Transverse colon (tissue), 4 donors: ENCODE measurements at regions not wholly inside any gene's neighbourhood (a gene's known extent, or its start where the extent isn't known, plus 50 kb on each side); places are given as distances from the start of the nearest gene placed in this dataset.

Source experiments
- DNase-seq: peaks from one replicate; pipeline ENCODE4 v3.0.0-alpha.2; 2019
- H3K27ac ChIP-seq, 4 donors: fragments of 200-600 bp; sonication (generic); 2 replicates each; pipeline ENCODE4 v1.5.1; 2016 to 2018; ENCODE audit warnings: inconsistent platforms in 4 of 4
- H3K27me3 ChIP-seq: fragments of 200-600 bp; sonication (generic); 2 replicates; pipeline ENCODE4 v1.5.1; 2017; ENCODE audit warnings: inconsistent platforms
- H3K36me3 ChIP-seq, 4 donors: fragments of 200-600 bp; sonication (generic); 2 replicates each; pipeline ENCODE4 v1.5.1; 2017 to 2019; ENCODE audit warnings: inconsistent platforms in 4 of 4
- H3K4me1 ChIP-seq, 4 donors: fragments of 200-600 bp; sonication (generic); 2 replicates each; pipeline ENCODE4 v1.5.1; 2017 to 2020; ENCODE audit warnings: inconsistent platforms in 4 of 4
- H3K4me3 ChIP-seq, 4 donors: fragments of 200-600 bp; sonication (generic); 1 replicate in 1 of 4; 2 replicates in 3 of 4; pipeline versions ENCODE4 v1.5.1 to v1.6.1; 2017 to 2019; ENCODE audit warnings: inconsistent platforms in 4 of 4
- H3K9me3 ChIP-seq, 2 donors: fragments of 200-600 bp; sonication (generic); 2 replicates each; pipeline ENCODE4 v1.5.1; 2017 to 2019; ENCODE audit warnings: inconsistent platforms in 2 of 2
- CTCF ChIP-seq, 5 experiments: fragments of 200-600 bp in 3 of 5; fragments of 450-650 bp in 2 of 5; sonication (generic) in 3 of 5; IDR thresholded peaks; 1 replicate in 2 of 5; 2 replicates in 3 of 5; pipeline ENCODE4 v1.5.1; 2016 to 2017; ENCODE audit warnings: antibody characterized with exemption in 5 of 5, inconsistent platforms in 3 of 5, mild to moderate bottlenecking in 2 of 5, moderate library complexity in 1 of 5
- EP300 ChIP-seq: sonication (generic); formaldehyde crosslinking; IDR thresholded peaks from one replicate; pipeline ENCODE4 v1.6.1; 2017; ENCODE audit warnings: antibody characterized with exemption, low read depth
- POLR2A ChIP-seq: fragments of 450-650 bp; IDR thresholded peaks from one replicate; pipeline ENCODE4 v1.6.1; 2016; ENCODE audit warnings: antibody characterized with exemption, mild to moderate bottlenecking, moderate library complexity
- POLR2AphosphoS5 ChIP-seq, 3 donors: sonication (generic); formaldehyde crosslinking; IDR thresholded peaks; one replicate each; pipeline ENCODE4 v1.6.1; 2016; ENCODE audit warnings: antibody characterized with exemption in 3 of 3
- WGBS, 2 donors: methylation state at CpG; one replicate each; pipeline ENCODE4 v1.1.5; 2018; ENCODE audit warnings: low coverage in 1 of 2; 5-methylcytosine and 5-hydroxymethylcytosine counted together
- in situ Hi-C, 4 donors: fragments of 200-750 bp; cut with MboI; loops; one replicate each; pipeline versions ENCODE4 v1.15.0 to v1.15.1; 2017; ENCODE audit warnings: low sequenced_read_pairs in 3 of 4, low pct_ligation_motif_present in 1 of 4, low pct_unique_long_range_greater_than_20kb in 1 of 4
- intact Hi-C: fragments of 100-400 bp; cut with DNase I; formaldehyde crosslinking; loops from one replicate; pipeline ENCODE4 v1.15.1; 2023; ENCODE audit warnings: low total_unique reads

GRCh38 chr2:199668645-199669044 lies 182.3 kb downstream of the FTCDNL1 start:
- in situ Hi-C loops (no loop called here), intact Hi-C loops (no loop called here)
- 51 to 59% methylated on average over 3 of the region's 3 CpGs for WGBS, 2 donors
- TF ChIP-seq POLR2AphosphoS5 (IDR thresholded peaks at IDR 0.05), result no peak
- Histone ChIP-seq H3K4me1 (no peaks in the 10 kb centered on the region), H3K27me3 (no peaks in the 10 kb centered on the region), H3K4me3 (no peak overlapping the region), H3K27ac (no peak overlapping the region), H3K36me3 (no peaks in the 10 kb centered on the region), H3K9me3 (no peaks in the 10 kb centered on the region)
- DNase-seq, result no peak

GRCh38 chr2:199663157-199663556 lies 187.8 kb downstream of the FTCDNL1 start:
- intact Hi-C loops, result no loop called here
- peaks cover 0 to 3% (median 0%) of the 10 kb centered on the region in 4 donors for H3K4me1 ChIP-seq
- H3K4me3 ChIP-seq, result no peak overlapping the region
- no peaks in the 10 kb centered on the region for H3K9me3 ChIP-seq
- H3K36me3 ChIP-seq, result no peaks in the 10 kb centered on the region
- WGBS, 2 donors, result 43 to 50% methylated on average over 4 to 6 of the region's 6 CpGs
- in situ Hi-C loops, result no loop called here
- H3K27ac ChIP-seq, result no peak overlapping the region
- no peak for TF ChIP-seq POLR2AphosphoS5 (IDR thresholded peaks at IDR 0.05)
- TF ChIP-seq EP300, result no peak
- H3K27me3 ChIP-seq, result peaks cover 9% of the 10 kb centered on the region
- DNase-seq, result no peak

- no peak for TF ChIP-seq POLR2AphosphoS5 (IDR thresholded peaks at IDR 0.05)
- TF ChIP-seq EP300, result no peak
- TF ChIP-seq POLR2A, result no peak
- TF ChIP-seq CTCF (IDR thresholded peaks at IDR 0.05), result no peak
- intact Hi-C loops (no loop called here), in situ Hi-C loops (no loop called here)
- Histone ChIP-seq H3K27ac (no peak overlapping the region), H3K27me3 (peaks cover 9% of the 10 kb centered on the region), H3K4me3 (no peak overlapping the region), H3K4me1 (peaks cover 0 to 3% (median 0%) of the 10 kb centered on the region in 4 donors), H3K36me3 (no peaks in the 10 kb centered on the region), H3K9me3 (no peaks in the 10 kb centered on the region)
- no peak for DNase-seq
- WGBS, 2 donors, result 70 to 100% methylated on average over 1 to 8 of the region's 8 CpGs
These were observed 188.7 kb downstream of the FTCDNL1 start for GRCh38 chr2:199662255-199662654.

- intact Hi-C loops (no loop called here), in situ Hi-C loops (no loop called here)
- H3K9me3 ChIP-seq, result no peaks in the 10 kb centered on the region
- no peak for DNase-seq
- H3K4me1 ChIP-seq, result peaks cover 0 to 3% (median 0%) of the 10 kb centered on the region in 4 donors
- H3K36me3 ChIP-seq, result no peaks in the 10 kb centered on the region
- 96 to 100% methylated on average over 1 to 13 of the region's 15 CpGs for WGBS, 2 donors
- no peak overlapping the region for H3K4me3 ChIP-seq
- TF ChIP-seq POLR2AphosphoS5 (IDR thresholded peaks at IDR 0.05) (no peak), POLR2A (no peak), CTCF (IDR thresholded peaks at IDR 0.05) (no peak), EP300 (no peak)
- H3K27ac ChIP-seq, result no peak overlapping the region
- peaks cover 19% of the 10 kb centered on the region for H3K27me3 ChIP-seq
These were observed 190.8 kb downstream of the FTCDNL1 start for GRCh38 chr2:199660167-199660566.

- H3K27me3 ChIP-seq, result peaks cover 19% of the 10 kb centered on the region
- in situ Hi-C loops, result no loop called here
- H3K9me3 ChIP-seq, result peaks cover 0 to under 1% of the 10 kb centered on the region in 2 donors
- no peak overlapping the region for H3K27ac ChIP-seq
- peak overlapping the region in 3 of 4 donors; percentile 13 to 41 (median 28) for H3K4me3 ChIP-seq
- intact Hi-C loops, result no loop called here
- DNase-seq, result no peak
- peaks cover 0 to 3% (median 0%) of the 10 kb centered on the region in 4 donors for H3K4me1 ChIP-seq
- 11 to 20% methylated on average over 1 to 34 of the region's 39 CpGs for WGBS, 2 donors
- H3K36me3 ChIP-seq, result no peaks in the 10 kb centered on the region
- TF ChIP-seq CTCF (IDR thresholded peaks at IDR 0.05), result no peak
- TF ChIP-seq EP300, result no peak
- no peak for TF ChIP-seq POLR2A
- TF ChIP-seq POLR2AphosphoS5 (IDR thresholded peaks at IDR 0.05), result no peak
These were observed 191.8 kb downstream of the FTCDNL1 start for GRCh38 chr2:199659207-199659606.
